KMS-11 (cell line): ENCODE measurements at regions not wholly inside any gene's neighbourhood (a gene's known extent, or its start where the extent isn't known, plus 50 kb on each side); places are given as distances from the start of the nearest gene placed in this dataset.

Experiments used
- H2AFZ ChIP-seq: fragments of 200-600 bp; sonication (generic); 2 replicates; pipeline ENCODE4 v1.6.1; 2016; ENCODE audit warnings: antibody characterized with exemption, mixed run types, low read depth
- H3K27ac ChIP-seq: fragments of 200-600 bp; sonication (generic); 2 replicates; pipeline ENCODE4 v1.6.1; 2016; ENCODE audit warnings: mild to moderate bottlenecking, mixed run types
- H3K27me3 ChIP-seq: fragments of 200-600 bp; sonication (generic); 2 replicates; pipeline ENCODE4 v1.6.1; 2017; ENCODE audit warnings: mild to moderate bottlenecking, low read depth, mixed run types, moderate library complexity; ENCODE audit not compliant: insufficient read depth
- H3K36me3 ChIP-seq: fragments of 200-600 bp; sonication (generic); 2 replicates; pipeline ENCODE4 v1.6.1; 2017; ENCODE audit warnings: mild to moderate bottlenecking, mixed run types; ENCODE audit not compliant: insufficient read depth
- H3K4me1 ChIP-seq: fragments of 200-600 bp; sonication (generic); 2 replicates; pipeline ENCODE4 v1.6.1; 2016; ENCODE audit warnings: mild to moderate bottlenecking, low read depth, mixed run types; ENCODE audit not compliant: poor library complexity, severe bottlenecking
- H3K4me2 ChIP-seq: fragments of 200-600 bp; sonication (generic); 2 replicates; pipeline ENCODE4 v1.7.0; 2016; ENCODE audit warnings: mild to moderate bottlenecking, mixed run types
- H3K4me3 ChIP-seq: fragments of 200-600 bp; sonication (generic); IDR thresholded peaks from 2 replicates; pipeline ENCODE4 v1.6.1; 2017; ENCODE audit warnings: low read depth, low read length, mixed read lengths; ENCODE audit not compliant: insufficient read depth
- H3K79me2 ChIP-seq: fragments of 200-600 bp; sonication (generic); 2 replicates; pipeline ENCODE4 v1.6.1; 2016; ENCODE audit warnings: low read depth, mixed run types; ENCODE audit not compliant: insufficient read depth
- H3K9ac ChIP-seq: fragments of 200-600 bp; sonication (generic); 2 replicates; pipeline ENCODE4 v1.6.1; 2016; ENCODE audit warnings: mild to moderate bottlenecking, mixed run types
- H4K20me1 ChIP-seq: fragments of 200-600 bp; sonication (generic); 2 replicates; pipeline ENCODE4 v1.6.1; 2016; ENCODE audit warnings: mild to moderate bottlenecking, mixed run types; ENCODE audit not compliant: insufficient read depth
- TF ChIP-seq, protein P1 (sequence below): fragments of 200-600 bp; sonication (generic); conservative IDR thresholded peaks from 2 replicates; pipeline ENCODE4 v1.6.1; 2017; ENCODE audit warnings: low read depth, mild to moderate bottlenecking, antibody characterized with exemption, low read length, moderate library complexity, mixed read lengths

DNA sequence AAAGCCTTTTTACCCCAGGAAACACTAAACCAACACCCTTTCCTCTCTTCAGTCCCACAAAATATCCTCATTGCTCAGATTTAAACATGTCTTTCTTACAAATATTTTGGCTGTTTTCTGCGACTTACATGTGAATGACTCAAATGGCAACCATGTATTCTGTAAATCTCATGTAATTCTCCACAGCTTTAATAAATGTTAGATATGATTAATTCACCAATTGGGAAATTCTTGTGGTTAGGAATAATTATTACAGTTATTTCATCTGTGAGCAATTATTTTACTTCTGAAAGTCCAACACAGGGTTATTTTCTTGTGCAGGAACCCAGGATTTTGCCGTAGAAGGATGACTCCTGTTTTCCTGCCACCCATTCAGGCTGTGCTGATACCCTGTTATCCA lies 431.5 kb downstream of the LMO4 start:
- no peaks in the 10 kb centered on the region for H3K79me2 ChIP-seq
- no peak overlapping the region for H3K9ac ChIP-seq
- H3K27me3 ChIP-seq: no peaks in the 10 kb centered on the region
- no peaks in the 10 kb centered on the region for H4K20me1 ChIP-seq
- H3K36me3 ChIP-seq: no peaks in the 10 kb centered on the region
- TF ChIP-seq, protein P1, sequence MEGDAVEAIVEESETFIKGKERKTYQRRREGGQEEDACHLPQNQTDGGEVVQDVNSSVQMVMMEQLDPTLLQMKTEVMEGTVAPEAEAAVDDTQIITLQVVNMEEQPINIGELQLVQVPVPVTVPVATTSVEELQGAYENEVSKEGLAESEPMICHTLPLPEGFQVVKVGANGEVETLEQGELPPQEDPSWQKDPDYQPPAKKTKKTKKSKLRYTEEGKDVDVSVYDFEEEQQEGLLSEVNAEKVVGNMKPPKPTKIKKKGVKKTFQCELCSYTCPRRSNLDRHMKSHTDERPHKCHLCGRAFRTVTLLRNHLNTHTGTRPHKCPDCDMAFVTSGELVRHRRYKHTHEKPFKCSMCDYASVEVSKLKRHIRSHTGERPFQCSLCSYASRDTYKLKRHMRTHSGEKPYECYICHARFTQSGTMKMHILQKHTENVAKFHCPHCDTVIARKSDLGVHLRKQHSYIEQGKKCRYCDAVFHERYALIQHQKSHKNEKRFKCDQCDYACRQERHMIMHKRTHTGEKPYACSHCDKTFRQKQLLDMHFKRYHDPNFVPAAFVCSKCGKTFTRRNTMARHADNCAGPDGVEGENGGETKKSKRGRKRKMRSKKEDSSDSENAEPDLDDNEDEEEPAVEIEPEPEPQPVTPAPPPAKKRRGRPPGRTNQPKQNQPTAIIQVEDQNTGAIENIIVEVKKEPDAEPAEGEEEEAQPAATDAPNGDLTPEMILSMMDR: no peak
- H3K27ac ChIP-seq: no peak overlapping the region
- no peak overlapping the region for H3K4me2 ChIP-seq
- H3K4me3 ChIP-seq: no peak overlapping the region
- no peaks in the 10 kb centered on the region for H3K4me1 ChIP-seq
- H2AFZ ChIP-seq: no peak overlapping the region

DNA sequence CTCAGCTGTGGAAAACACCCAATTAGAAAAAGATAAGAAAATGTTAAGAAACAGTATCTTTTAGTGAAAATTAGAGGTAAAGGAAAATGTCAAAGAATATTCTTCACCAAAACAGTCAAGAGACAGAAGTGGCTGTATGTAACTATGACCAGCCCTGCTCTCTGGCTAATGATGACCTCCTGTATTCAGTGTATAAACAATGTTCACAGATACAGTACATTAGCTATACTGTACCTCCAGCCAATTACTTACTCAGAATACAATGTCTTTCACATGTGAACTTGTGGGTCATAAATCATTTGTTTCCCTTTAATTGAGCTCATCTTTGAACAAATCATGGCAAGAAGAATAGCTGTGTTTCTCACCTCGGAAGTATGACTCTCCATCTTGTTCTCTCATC lies 432.0 kb downstream of the LMO4 start:
- no peak overlapping the region for H2AFZ ChIP-seq

DNA sequence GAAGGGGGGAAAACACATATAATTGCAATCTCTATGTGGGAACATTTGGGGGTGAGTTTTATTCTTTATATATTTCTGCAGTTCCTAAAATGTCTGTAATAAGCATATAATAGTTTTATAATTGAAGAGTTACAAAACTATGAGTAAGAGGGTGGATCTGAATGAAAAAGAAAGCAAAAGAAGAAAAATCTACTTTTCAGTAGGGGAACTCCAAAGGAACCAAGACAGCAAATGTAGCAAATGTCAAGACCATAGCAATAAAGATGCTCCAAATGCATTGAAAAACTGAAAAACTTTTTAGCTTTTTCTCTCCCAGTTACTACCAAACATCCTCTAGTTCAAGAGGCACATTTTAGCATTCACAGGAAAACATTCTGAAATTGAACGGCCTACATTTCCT lies 434.8 kb downstream of the LMO4 start:
- no peak overlapping the region for H3K9ac ChIP-seq
- TF ChIP-seq, protein P1: no peak
- H3K79me2 ChIP-seq: no peaks in the 10 kb centered on the region
- no peaks in the 10 kb centered on the region for H4K20me1 ChIP-seq
- no peak overlapping the region for H2AFZ ChIP-seq
- no peak overlapping the region for H3K4me2 ChIP-seq
- no peak overlapping the region for H3K4me3 ChIP-seq
- no peaks in the 10 kb centered on the region for H3K4me1 ChIP-seq
- no peaks in the 10 kb centered on the region for H3K36me3 ChIP-seq
- H3K27me3 ChIP-seq: no peaks in the 10 kb centered on the region
- no peak overlapping the region for H3K27ac ChIP-seq

More for the DNA sequence above, 432.0 kb downstream of the LMO4 start:
- Histone ChIP-seq H3K9ac (no peak overlapping the region), H3K4me2 (no peak overlapping the region), H4K20me1 (no peaks in the 10 kb centered on the region), H3K4me1 (no peaks in the 10 kb centered on the region), H3K79me2 (no peaks in the 10 kb centered on the region), H3K4me3 (no peak overlapping the region), H3K27me3 (no peaks in the 10 kb centered on the region), H3K27ac (no peak overlapping the region), H3K36me3 (no peaks in the 10 kb centered on the region)
- TF ChIP-seq, protein P1: no peak

DNA sequence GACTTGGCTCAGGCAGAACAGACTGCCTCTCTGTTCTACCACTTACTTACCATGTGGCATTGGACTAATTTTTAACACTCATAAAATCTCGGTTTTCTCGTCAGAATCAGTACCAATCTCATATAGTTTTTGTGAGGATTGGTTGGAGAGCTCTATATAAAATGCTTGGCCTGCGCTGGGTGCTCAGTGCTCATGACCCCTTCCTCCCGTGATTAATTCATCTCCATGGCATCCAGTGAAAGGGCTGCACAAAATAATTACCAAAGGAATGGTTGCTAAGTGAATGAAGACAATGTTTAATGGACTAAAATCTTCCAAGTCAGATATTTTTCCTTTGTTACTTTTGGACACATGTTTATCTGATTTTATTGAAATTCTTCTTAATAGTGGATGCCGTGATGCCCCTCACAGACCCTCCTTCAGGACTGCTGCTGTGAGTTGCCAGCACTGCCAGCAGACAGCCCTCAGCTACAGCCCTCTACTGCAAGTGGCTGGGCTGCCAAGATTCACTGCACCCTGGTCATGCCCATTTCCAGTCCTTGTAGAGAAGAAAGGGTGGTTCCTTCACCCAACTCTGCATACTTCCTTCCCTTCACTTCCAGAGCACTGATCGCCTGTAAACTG lies 436.5 kb downstream of the LMO4 start:
- H2AFZ ChIP-seq: no peak overlapping the region
- TF ChIP-seq, protein P1: no peak
- H3K27me3 ChIP-seq: no peaks in the 10 kb centered on the region
- no peaks in the 10 kb centered on the region for H3K36me3 ChIP-seq
- no peak overlapping the region for H3K4me2 ChIP-seq
- H3K79me2 ChIP-seq: no peaks in the 10 kb centered on the region
- H4K20me1 ChIP-seq: no peaks in the 10 kb centered on the region
- H3K27ac ChIP-seq: no peak overlapping the region
- no peaks in the 10 kb centered on the region for H3K4me1 ChIP-seq
- H3K9ac ChIP-seq: no peak overlapping the region
- no peak overlapping the region for H3K4me3 ChIP-seq
